ENCODE measurements at regions not wholly inside any gene's neighbourhood (a gene's known extent, or its start where the extent isn't known, plus 50 kb on each side); places are given as distances from the start of the nearest gene placed in this dataset.

GRCh38 chr5:163943546-163943945, 438.1 kb downstream of the MAT2B start:
- intact Hi-C loops (cut with DNase I; ENCODE audit: low total_unique reads): no loop called here
- H3K4me1 ChIP-seq: no peaks in the 10 kb centered on the region
- H3K27ac ChIP-seq: no peak overlapping the region
- WGBS, 2 donors (ENCODE audit: low coverage in 1 of 2): 50 to 74% methylated on average over 1 of the region's 1 CpG
- in situ Hi-C loops (cut with MboI; ENCODE audit: low pct_ligation_motif_present in 1 of 4, low pct_unique_long_range_greater_than_20kb in 1 of 4, low sequenced_read_pairs in 3 of 4): no loop called here
- H3K36me3 ChIP-seq: no peaks in the 10 kb centered on the region
- no peak overlapping the region for H3K4me3 ChIP-seq
- H3K9me3 ChIP-seq: no peaks in the 10 kb centered on the region
- no peak for DNase-seq
- no peaks in the 10 kb centered on the region for H3K27me3 ChIP-seq
- TF ChIP-seq POLR2AphosphoS5 (IDR thresholded peaks at IDR 0.05) (no peak), EP300 (IDR thresholded peaks at IDR 0.05; ENCODE audit: low read depth) (no peak), POLR2A (IDR thresholded peaks at IDR 0.05) (no peak), CTCF (IDR thresholded peaks at IDR 0.05) (no peak)

DNA sequence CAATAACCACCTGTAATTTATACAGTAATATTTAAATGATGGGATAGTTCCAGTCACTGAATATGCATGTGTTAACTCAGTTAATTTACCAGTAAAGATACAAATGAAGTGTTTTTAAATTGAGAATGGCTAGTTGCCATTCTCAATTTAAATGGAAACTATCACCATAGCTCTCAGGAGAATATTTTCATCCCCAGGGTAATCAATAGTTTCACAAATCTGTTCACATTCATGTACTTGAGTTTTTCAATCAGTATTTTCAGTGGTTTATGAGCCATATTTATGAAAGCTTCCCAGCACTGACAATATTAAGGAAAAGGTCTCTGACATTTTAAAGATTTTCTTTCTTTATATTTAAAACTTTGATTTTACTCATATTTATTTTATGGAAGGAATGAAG, 439.3 kb downstream of the MAT2B start:
- in situ Hi-C loops (cut with MboI; ENCODE audit: low pct_ligation_motif_present in 1 of 4, low pct_unique_long_range_greater_than_20kb in 1 of 4, low sequenced_read_pairs in 3 of 4) (no loop called here), intact Hi-C loops (cut with DNase I; ENCODE audit: low total_unique reads) (no loop called here)
- DNase-seq: no peak
- Histone ChIP-seq H3K27ac (no peak overlapping the region), H3K4me1 (no peaks in the 10 kb centered on the region), H3K36me3 (no peaks in the 10 kb centered on the region), H3K4me3 (no peak overlapping the region), H3K9me3 (no peaks in the 10 kb centered on the region), H3K27me3 (no peaks in the 10 kb centered on the region)
- TF ChIP-seq POLR2A (IDR thresholded peaks at IDR 0.05) (no peak), EP300 (IDR thresholded peaks at IDR 0.05; ENCODE audit: low read depth) (no peak), CTCF (IDR thresholded peaks at IDR 0.05) (no peak)

GRCh38 chr5:163947848-163948666, 442.6 kb downstream of the MAT2B start:
- no peaks in the 10 kb centered on the region for H3K4me1 ChIP-seq
- no peaks in the 10 kb centered on the region for H3K9me3 ChIP-seq
- intact Hi-C loops (cut with DNase I; ENCODE audit: low total_unique reads) (no loop called here), in situ Hi-C loops (cut with MboI; ENCODE audit: low pct_ligation_motif_present in 1 of 4, low pct_unique_long_range_greater_than_20kb in 1 of 4, low sequenced_read_pairs in 3 of 4) (no loop called here)
- no peak for DNase-seq
- no peak overlapping the region for H3K27ac ChIP-seq
- H3K4me3 ChIP-seq: no peak overlapping the region
- H3K36me3 ChIP-seq: no peaks in the 10 kb centered on the region
- WGBS, 2 donors (ENCODE audit: low coverage in 1 of 2): 61 to 71% methylated on average over 6 to 12 of the region's 12 CpGs
- TF ChIP-seq EP300 (IDR thresholded peaks at IDR 0.05; ENCODE audit: low read depth): no peak
- no peak for TF ChIP-seq POLR2AphosphoS5 (IDR thresholded peaks at IDR 0.05)
- TF ChIP-seq POLR2A (IDR thresholded peaks at IDR 0.05): no peak
- no peak for TF ChIP-seq CTCF (IDR thresholded peaks at IDR 0.05)
- no peaks in the 10 kb centered on the region for H3K27me3 ChIP-seq

- Histone ChIP-seq H3K9me3 (no peaks in the 10 kb centered on the region), H3K36me3 (no peaks in the 10 kb centered on the region), H3K27ac (no peak overlapping the region), H3K4me3 (no peak overlapping the region), H3K27me3 (no peaks in the 10 kb centered on the region), H3K4me1 (peaks cover 0 to 11% (median 0%) of the 10 kb centered on the region in 4 donors)
- in situ Hi-C loops (cut with MboI; ENCODE audit: low pct_ligation_motif_present in 1 of 4, low pct_unique_long_range_greater_than_20kb in 1 of 4, low sequenced_read_pairs in 3 of 4): no loop called here
- intact Hi-C loops (cut with DNase I; ENCODE audit: low total_unique reads): no loop called here
- DNase-seq: no peak
- 64 to 100% methylated on average over 2 to 3 of the region's 3 CpGs for WGBS, 2 donors (ENCODE audit: low coverage in 1 of 2)
- no peak for TF ChIP-seq POLR2AphosphoS5 (IDR thresholded peaks at IDR 0.05)
- no peak for TF ChIP-seq EP300 (IDR thresholded peaks at IDR 0.05; ENCODE audit: low read depth)
- TF ChIP-seq POLR2A (IDR thresholded peaks at IDR 0.05): no peak
- no peak for TF ChIP-seq CTCF (IDR thresholded peaks at IDR 0.05)
These were observed 444.8 kb downstream of the MAT2B start for GRCh38 chr5:163950248-163950647.

All from transverse colon (tissue), 4 donors.